Smooth muscle cell (in vitro differentiated cells): ENCODE measurements at regions not wholly inside any gene's neighbourhood (a gene's known extent, or its start where the extent isn't known, plus 50 kb on each side); places are given as distances from the start of the nearest gene placed in this dataset.

Experiments
- DNase-seq: peaks from one replicate; lab custom pipeline; 2025; ENCODE audit not compliant: unreplicated experiment; lab: John Stamatoyannopoulos, UW
- H2AFZ ChIP-seq: fragments of 200-600 bp; sonication (generic); 2 replicates; pipeline ENCODE4 v1.6.0; 2016; ENCODE audit warnings: antibody characterized with exemption, low read depth, mild to moderate bottlenecking
- H3F3A ChIP-seq: fragments of 200-600 bp; sonication (generic); 2 replicates; pipeline ENCODE4 v1.6.0; 2017; ENCODE audit warnings: antibody characterized with exemption, low read depth
- H3K27ac ChIP-seq: fragments of 200-600 bp; sonication (generic); 2 replicates; pipeline ENCODE4 v1.5.1; 2016; ENCODE audit warnings: low read depth, mild to moderate bottlenecking
- H3K27me3 ChIP-seq: fragments of 200-600 bp; sonication (generic); 2 replicates; pipeline ENCODE4 v1.6.1; 2016; ENCODE audit warnings: low read depth, mild to moderate bottlenecking
- H3K36me3 ChIP-seq: fragments of 200-600 bp; sonication (generic); 2 replicates; pipeline ENCODE4 v1.5.1; 2016; ENCODE audit warnings: low read depth
- H3K4me1 ChIP-seq: fragments of 200-600 bp; sonication (generic); 2 replicates; pipeline ENCODE4 v1.5.1; 2016; ENCODE audit warnings: low read depth
- H3K4me2 ChIP-seq: fragments of 200-600 bp; sonication (generic); 2 replicates; pipeline ENCODE4 v1.6.0; 2016; ENCODE audit warnings: mild to moderate bottlenecking
- H3K4me3 ChIP-seq: fragments of 200-600 bp; sonication (generic); 2 replicates; pipeline ENCODE4 v1.5.1; 2016; ENCODE audit warnings: mild to moderate bottlenecking
- H3K79me2 ChIP-seq: fragments of 200-600 bp; sonication (generic); 2 replicates; pipeline ENCODE4 v1.6.0; 2016; ENCODE audit warnings: low read depth, mild to moderate bottlenecking
- H3K9ac ChIP-seq: fragments of 200-600 bp; sonication (generic); 2 replicates; pipeline ENCODE4 v1.6.0; 2016; ENCODE audit warnings: low read depth
- H3K9me3 ChIP-seq: fragments of 200-600 bp; sonication (generic); replicated peaks from 2 replicates; pipeline ENCODE4 v1.5.1; 2016; ENCODE audit warnings: low read depth
- H4K20me1 ChIP-seq: fragments of 200-600 bp; sonication (generic); 2 replicates; pipeline ENCODE4 v1.6.0; 2016; ENCODE audit warnings: low read depth
- CTCF ChIP-seq: fragments of 200-600 bp; sonication (generic); IDR thresholded peaks from 2 replicates; pipeline ENCODE4 v1.5.1; 2017; ENCODE audit warnings: borderline replicate concordance, mild to moderate bottlenecking, antibody characterized with exemption; ENCODE audit not compliant: insufficient read depth, poor library complexity, severe bottlenecking
- WGBS: methylation state at CpG from one replicate; pipeline ENCODE4 v1.1.7; 2016; ENCODE audit warnings: low lambda C conversion rate; 5-methylcytosine and 5-hydroxymethylcytosine counted together

GRCh38 chr3:74691946-74692345, 77.5 kb upstream of the CNTN3 start:
- no peak overlapping the region for H3K27ac ChIP-seq
- no peak for DNase-seq
- H3K4me3 ChIP-seq, result no peak overlapping the region
- H3K79me2 ChIP-seq, result no peaks in the 10 kb centered on the region
- H3K27me3 ChIP-seq, result no peaks in the 10 kb centered on the region
- no peak overlapping the region for H3K4me2 ChIP-seq
- no peaks in the 10 kb centered on the region for H3K9me3 ChIP-seq
- no peak overlapping the region for H2AFZ ChIP-seq
- H4K20me1 ChIP-seq, result no peaks in the 10 kb centered on the region
- 85% methylated on average over 7 of the region's 7 CpGs for WGBS
- no peaks in the 10 kb centered on the region for H3F3A ChIP-seq
- H3K9ac ChIP-seq, result no peak overlapping the region
- no peaks in the 10 kb centered on the region for H3K4me1 ChIP-seq
- TF ChIP-seq CTCF, result no peak
- no peaks in the 10 kb centered on the region for H3K36me3 ChIP-seq

- 95% methylated on average over 1 of the region's 1 CpG for WGBS
- H3K27me3 ChIP-seq, result no peaks in the 10 kb centered on the region
- no peaks in the 10 kb centered on the region for H3F3A ChIP-seq
- H3K9me3 ChIP-seq, result no peaks in the 10 kb centered on the region
- TF ChIP-seq CTCF, result no peak
- no peak overlapping the region for H3K9ac ChIP-seq
- DNase-seq, result no peak
- H2AFZ ChIP-seq, result no peak overlapping the region
- H3K4me1 ChIP-seq, result no peaks in the 10 kb centered on the region
- no peak overlapping the region for H3K4me2 ChIP-seq
- H3K27ac ChIP-seq, result no peak overlapping the region
- no peak overlapping the region for H3K4me3 ChIP-seq
- H3K79me2 ChIP-seq, result no peaks in the 10 kb centered on the region
- H4K20me1 ChIP-seq, result no peaks in the 10 kb centered on the region
- H3K36me3 ChIP-seq, result no peaks in the 10 kb centered on the region
Observed at GRCh38 chr3:74673326-74673725, 58.9 kb upstream of the CNTN3 start.

- no peaks in the 10 kb centered on the region for H3K36me3 ChIP-seq
- no peak overlapping the region for H3K4me2 ChIP-seq
- no peaks in the 10 kb centered on the region for H3K9me3 ChIP-seq
- TF ChIP-seq CTCF, result no peak
- no peak overlapping the region for H2AFZ ChIP-seq
- H3K27me3 ChIP-seq, result peaks cover 7% of the 10 kb centered on the region
- no peaks in the 10 kb centered on the region for H3K79me2 ChIP-seq
- H3K9ac ChIP-seq, result no peak overlapping the region
- H3F3A ChIP-seq, result no peaks in the 10 kb centered on the region
- H4K20me1 ChIP-seq, result no peaks in the 10 kb centered on the region
- H3K27ac ChIP-seq, result no peak overlapping the region
- no peak overlapping the region for H3K4me3 ChIP-seq
- no peaks in the 10 kb centered on the region for H3K4me1 ChIP-seq
- 88% methylated on average over 3 of the region's 3 CpGs for WGBS
- no peak for DNase-seq
Observed at GRCh38 chr3:74664606-74665005, 50.1 kb upstream of the CNTN3 start.
